GM23338 (cell line): ENCODE measurements at regions not wholly inside any gene's neighbourhood (a gene's known extent, or its start where the extent isn't known, plus 50 kb on each side); places are given as distances from the start of the nearest gene placed in this dataset.

ENCODE experiments used
- ATAC-seq: fragments of 200-7000 bp; cut with Tn5 transposase; 3 replicates; pipeline ENCODE4 v1.9.1; 2020
- DNase-seq: peaks from one replicate; pipeline ENCODE4 v3.0.0-alpha.2; 2015; ENCODE audit warnings: low spot score
- H2AFZ ChIP-seq: fragments of 200-600 bp; sonication (generic); 2 replicates; pipeline ENCODE4 v1.8.0; 2016; ENCODE audit warnings: antibody characterized with exemption, mild to moderate bottlenecking, moderate library complexity
- H3F3A ChIP-seq: fragments of 200-600 bp; sonication (generic); replicated peaks from 2 replicates; pipeline ENCODE4 v1.8.0; 2017; ENCODE audit warnings: antibody characterized with exemption, mixed run types, low read depth
- H3K27ac ChIP-seq: fragments of 200-600 bp; sonication (generic); 2 replicates; pipeline ENCODE4 v1.6.1; 2016; ENCODE audit warnings: low read depth
- H3K27me3 ChIP-seq: fragments of 200-600 bp; sonication (generic); 2 replicates; pipeline ENCODE4 v1.8.0; 2016; ENCODE audit warnings: mild to moderate bottlenecking, mixed run types, moderate library complexity; ENCODE audit not compliant: insufficient read depth
- H3K36me3 ChIP-seq: fragments of 200-600 bp; sonication (generic); 2 replicates; pipeline ENCODE4 v1.8.0; 2016; ENCODE audit warnings: mild to moderate bottlenecking; ENCODE audit not compliant: insufficient read depth
- H3K4me1 ChIP-seq: fragments of 200-600 bp; sonication (generic); 2 replicates; pipeline ENCODE4 v1.8.0; 2016; ENCODE audit warnings: mild to moderate bottlenecking, moderate library complexity; ENCODE audit not compliant: insufficient read depth
- H3K4me2 ChIP-seq: fragments of 200-600 bp; sonication (generic); 2 replicates; pipeline ENCODE4 v1.7.1; 2017; ENCODE audit warnings: mixed run types
- H3K4me3 ChIP-seq: fragments of 200-600 bp; sonication (generic); 2 replicates; pipeline ENCODE4 v1.6.1; 2016; ENCODE audit warnings: mixed run types
- H3K79me2 ChIP-seq: fragments of 200-600 bp; sonication (generic); replicated peaks from 2 replicates; pipeline ENCODE4 v1.8.0; 2017; ENCODE audit warnings: mild to moderate bottlenecking; ENCODE audit not compliant: insufficient read depth
- H3K9me2 ChIP-seq: fragments of 200-600 bp; sonication (generic); 2 replicates; pipeline ENCODE4 v1.8.0; 2017; ENCODE audit not compliant: insufficient read depth
- H4K20me1 ChIP-seq: fragments of 200-600 bp; sonication (generic); replicated peaks from 2 replicates; pipeline ENCODE4 v1.8.0; 2017; ENCODE audit warnings: mild to moderate bottlenecking; ENCODE audit not compliant: insufficient read depth
- H3K27ac Mint-ChIP-seq: 2 replicates; pipeline ENCODE4 v1.8.0; 2020; ENCODE audit warnings: inconsistent platforms, mild to moderate bottlenecking, moderate library complexity, mixed read lengths
- H3K27me3 Mint-ChIP-seq: 3 replicates; pipeline ENCODE4 v1.8.0; 2022; ENCODE audit warnings: low read depth, mild to moderate bottlenecking, moderate library complexity, mixed read lengths, inconsistent platforms; ENCODE audit not compliant: insufficient read depth, poor library complexity
- H3K36me3 Mint-ChIP-seq: 3 replicates; pipeline ENCODE4 v1.8.0; 2021; ENCODE audit warnings: low read depth, mild to moderate bottlenecking, inconsistent platforms, moderate library complexity, mixed read lengths
- H3K4me1 Mint-ChIP-seq: 3 replicates; pipeline ENCODE4 v1.8.0; 2020; ENCODE audit warnings: mild to moderate bottlenecking, inconsistent platforms, mixed read lengths
- H3K4me3 Mint-ChIP-seq: 3 replicates; pipeline ENCODE4 v1.8.0; 2021; ENCODE audit warnings: moderate library complexity, mild to moderate bottlenecking, inconsistent platforms, mixed read lengths
- H3K9me3 Mint-ChIP-seq: 3 replicates; pipeline ENCODE4 v1.8.0; 2020; ENCODE audit warnings: moderate library complexity, mild to moderate bottlenecking, inconsistent platforms, mixed read lengths
- CREB1 ChIP-seq: fragments of 250-450 bp; sonication (Bioruptor Pico); IDR thresholded peaks from 2 replicates; pipeline ENCODE4 v1.5.0; 2020; ENCODE audit warnings: low read depth, mild to moderate bottlenecking, moderate library complexity
- EZH2 ChIP-seq: fragments of 200-600 bp; sonication (generic); IDR thresholded peaks from one replicate; pipeline ENCODE4 v1.8.0; 2017; ENCODE audit warnings: antibody characterized with exemption, mild to moderate bottlenecking, low read depth; ENCODE audit not compliant: unreplicated experiment
- JUNB ChIP-seq: IDR thresholded peaks from one replicate; pipeline ENCODE4 v1.6.1; 2016; ENCODE audit warnings: antibody characterized with exemption; ENCODE audit not compliant: unreplicated experiment
- NANOG ChIP-seq: IDR thresholded peaks from 2 replicates; pipeline ENCODE4 v1.6.1; 2016; ENCODE audit warnings: antibody characterized with exemption, borderline replicate concordance
- POLR2AphosphoS5 ChIP-seq: IDR thresholded peaks from 2 replicates; pipeline ENCODE4 v1.6.1; 2016; ENCODE audit warnings: antibody characterized with exemption, low read depth
- REST ChIP-seq: IDR thresholded peaks from one replicate; pipeline ENCODE4 v1.6.1; 2018; ENCODE audit warnings: antibody characterized with exemption; ENCODE audit not compliant: unreplicated experiment
- STAT1 ChIP-seq: IDR thresholded peaks from one replicate; pipeline ENCODE4 v1.6.1; 2016; ENCODE audit warnings: antibody characterized with exemption; ENCODE audit not compliant: unreplicated experiment
- ZNF114 ChIP-seq: fragments of 250-450 bp; sonication (Bioruptor Pico); IDR thresholded peaks from 2 replicates; pipeline ENCODE4 v1.5.0; 2020; ENCODE audit warnings: mild to moderate bottlenecking, moderate library complexity
- ZNF331 ChIP-seq: fragments of 250-450 bp; sonication (Bioruptor Pico); IDR thresholded peaks from 2 replicates; pipeline ENCODE4 v1.5.0; 2020; ENCODE audit warnings: low read depth, mild to moderate bottlenecking, moderate library complexity
- ZNF462 ChIP-seq: fragments of 250-450 bp; sonication (Bioruptor Pico); IDR thresholded peaks from 2 replicates; pipeline ENCODE4 v1.5.0; 2020; ENCODE audit warnings: mild to moderate bottlenecking, moderate library complexity
- TF ChIP-seq, protein P1 (sequence below): IDR thresholded peaks from 2 replicates; pipeline ENCODE4 v1.6.1; 2016; ENCODE audit warnings: antibody characterized with exemption

DNA sequence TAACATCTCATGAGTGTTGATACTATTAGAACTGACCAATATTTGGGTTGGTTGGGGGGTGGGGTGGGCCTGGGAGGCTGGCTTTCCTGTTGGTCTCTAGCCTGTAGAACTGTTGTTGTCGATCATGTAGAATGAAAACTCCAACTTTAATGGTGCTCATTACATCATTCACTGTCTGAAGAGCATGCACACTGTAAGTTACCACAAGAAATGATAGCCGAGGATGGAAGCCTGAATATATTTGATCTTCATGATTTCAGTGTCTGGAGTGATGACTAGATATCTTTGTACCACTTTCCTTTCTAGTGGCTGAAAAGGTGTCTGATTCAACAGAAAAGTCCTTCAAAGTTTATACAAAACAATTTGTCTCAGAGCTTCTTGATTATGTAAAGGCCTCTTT lies 123.6 kb downstream of the XCL2 start (continued):
- TF ChIP-seq ZNF462 (CRISPR knock-in tag): no peak

DNA sequence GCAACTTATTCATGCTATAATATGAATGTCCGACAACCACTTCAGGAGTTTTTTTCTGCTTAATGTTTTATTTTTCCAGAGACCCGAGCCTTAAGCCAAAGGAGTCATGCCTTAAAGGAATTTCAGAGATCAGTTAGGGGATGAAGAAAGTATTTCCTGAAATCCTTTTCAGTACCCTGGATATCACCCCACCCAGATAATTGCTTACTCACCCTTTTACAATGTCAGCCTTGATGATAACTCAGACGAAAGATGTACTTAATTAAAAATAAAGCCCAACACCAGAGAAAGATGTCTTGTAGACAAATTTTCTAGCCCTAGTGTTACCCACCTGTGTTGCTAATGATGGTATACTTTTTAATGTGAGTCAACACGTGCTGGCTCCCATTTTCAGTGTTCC lies 124.1 kb downstream of the XCL2 start:
- no peak overlapping the region for H3K27ac ChIP-seq
- H3K36me3 Mint-ChIP-seq: no peaks in the 10 kb centered on the region
- no peak overlapping the region for H3K4me2 ChIP-seq

GRCh38 chr1:168416220-168416619 lies 127.6 kb downstream of the XCL2 start:
- Histone ChIP-seq H3K27me3 (no peaks in the 10 kb centered on the region), H3K27ac (no peak overlapping the region), H3K9me2 (no peaks in the 10 kb centered on the region), H3K79me2 (no peaks in the 10 kb centered on the region), H3K36me3 (no peaks in the 10 kb centered on the region), H3K4me1 (no peaks in the 10 kb centered on the region), H3K4me2 (no peak overlapping the region), H2AFZ (no peak overlapping the region), H4K20me1 (no peaks in the 10 kb centered on the region), H3K4me3 (no peak overlapping the region), H3F3A (no peaks in the 10 kb centered on the region)
- Mint-ChIP-seq H3K9me3 (no peaks in the 10 kb centered on the region), H3K4me3 (no peak overlapping the region), H3K27ac (no peak overlapping the region), H3K27me3 (no peaks in the 10 kb centered on the region), H3K36me3 (no peaks in the 10 kb centered on the region), H3K4me1 (no peaks in the 10 kb centered on the region)
- no peak for DNase-seq
- no peak for ATAC-seq
- TF ChIP-seq, protein P1, sequence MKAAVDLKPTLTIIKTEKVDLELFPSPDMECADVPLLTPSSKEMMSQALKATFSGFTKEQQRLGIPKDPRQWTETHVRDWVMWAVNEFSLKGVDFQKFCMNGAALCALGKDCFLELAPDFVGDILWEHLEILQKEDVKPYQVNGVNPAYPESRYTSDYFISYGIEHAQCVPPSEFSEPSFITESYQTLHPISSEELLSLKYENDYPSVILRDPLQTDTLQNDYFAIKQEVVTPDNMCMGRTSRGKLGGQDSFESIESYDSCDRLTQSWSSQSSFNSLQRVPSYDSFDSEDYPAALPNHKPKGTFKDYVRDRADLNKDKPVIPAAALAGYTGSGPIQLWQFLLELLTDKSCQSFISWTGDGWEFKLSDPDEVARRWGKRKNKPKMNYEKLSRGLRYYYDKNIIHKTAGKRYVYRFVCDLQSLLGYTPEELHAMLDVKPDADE: no peak
- TF ChIP-seq REST: no peak
- no peak for TF ChIP-seq POLR2AphosphoS5
- TF ChIP-seq NANOG: no peak
- TF ChIP-seq STAT1: no peak
- TF ChIP-seq EZH2: no peak
- no peak for TF ChIP-seq ZNF331
- TF ChIP-seq CREB1 (CRISPR knock-in tag): no peak

More for the DNA sequence above, 124.1 kb downstream of the XCL2 start:
- H3K4me3 Mint-ChIP-seq: no peak overlapping the region
- Histone ChIP-seq H3K4me3 (no peak overlapping the region), H3K36me3 (no peaks in the 10 kb centered on the region), H2AFZ (no peak overlapping the region), H3F3A (no peaks in the 10 kb centered on the region), H4K20me1 (no peaks in the 10 kb centered on the region), H3K9me2 (peaks cover 20% of the 10 kb centered on the region; the same call in 1 of the 2 replicates), H3K27me3 (no peaks in the 10 kb centered on the region), H3K79me2 (no peaks in the 10 kb centered on the region), H3K4me1 (no peaks in the 10 kb centered on the region)
- TF ChIP-seq ZNF114: no peak
- TF ChIP-seq ZNF331: no peak
- no peak for TF ChIP-seq JUNB
- no peaks in the 10 kb centered on the region for H3K9me3 Mint-ChIP-seq
- no peaks in the 10 kb centered on the region for H3K27me3 Mint-ChIP-seq
- H3K27ac Mint-ChIP-seq: no peak overlapping the region
- H3K4me1 Mint-ChIP-seq: no peaks in the 10 kb centered on the region
- DNase-seq (no peak), ATAC-seq (no peak)
